SK-N-SH (cell line): ENCODE measurements at regions not wholly inside any gene's neighbourhood (a gene's known extent, or its start where the extent isn't known, plus 50 kb on each side); places are given as distances from the start of the nearest gene placed in this dataset.
"Not testable (repeated sequence)": the region's sequence is repeated elsewhere in the genome, so short reads cannot be mapped to it uniquely, and the experiment has no call there.

Experiments
- CTCF ChIA-PET: fragments of 300-600, 350-600 bp; formaldehyde crosslinking; extraction: SDS; loops from one replicate; lab custom pipeline; 2021; lab: Yijun Ruan, JAX
- POLR2A ChIA-PET: fragments of 350-600 bp; sonication (Branson Sonifier 250); formaldehyde crosslinking; extraction: SDS; loops from one replicate; lab custom pipeline; 2020; ENCODE audit warnings: antibody characterized with exemption, inconsistent platforms; lab: Yijun Ruan, JAX
- DNase-seq: peaks from one replicate; pipeline ENCODE4 v3.0.0; 2012
- H2AFZ ChIP-seq: fragments of 200-600 bp; sonication (generic); 2 replicates; pipeline ENCODE4 v1.8.1; 2016; ENCODE audit warnings: antibody characterized with exemption, mild to moderate bottlenecking, low read depth
- H3F3A ChIP-seq: fragments of 200-600 bp; sonication (generic); replicated peaks from 2 replicates; pipeline ENCODE3; 2016; ENCODE audit warnings: antibody characterized with exemption, mild to moderate bottlenecking; ENCODE audit not compliant: insufficient read depth
- H3K27ac ChIP-seq, 2 experiments: fragments of 200-500 bp in 1 of 2; fragments of 200-600 bp in 1 of 2; sonication (Bioruptor generic) in 1 of 2; sonication (generic), shearing (Covaris generic) in 1 of 2; 2 replicates each; pipeline versions ENCODE4 v1.5.1 to v1.6.1; 2014 to 2016; ENCODE audit warnings: low read depth in 2 of 2, inconsistent platforms in 1 of 2, low read length in 1 of 2, mild to moderate bottlenecking in 1 of 2, mixed read lengths in 1 of 2
- H3K27me3 ChIP-seq: fragments of 200-600 bp; sonication (generic), shearing (Covaris generic); 2 replicates; pipeline ENCODE4 v1.6.1; 2016; ENCODE audit warnings: mixed run types; ENCODE audit not compliant: insufficient read depth
- H3K36me3 ChIP-seq, 2 experiments: fragments of 200-500 bp in 1 of 2; fragments of 200-600 bp in 1 of 2; sonication (Bioruptor generic) in 1 of 2; sonication (generic) in 1 of 2; replicated peaks in 1 of 2; 2 replicates each; pipeline versions ENCODE3 to v1.5.1; 2014 to 2016; ENCODE audit warnings: low read length in 1 of 2, mild to moderate bottlenecking in 1 of 2; ENCODE audit not compliant: insufficient read depth in 2 of 2, control insufficient read depth in 1 of 2
- H3K4me1 ChIP-seq, 2 experiments: fragments of 200-500 bp in 1 of 2; fragments of 200-600 bp in 1 of 2; sonication (Bioruptor generic) in 1 of 2; sonication (generic), shearing (Covaris generic) in 1 of 2; 2 replicates each; pipeline versions ENCODE4 v1.5.1 to v1.6.1; 2014 to 2016; ENCODE audit warnings: low read depth in 1 of 2, low read length in 1 of 2, mixed run types in 1 of 2; ENCODE audit not compliant: insufficient read depth in 2 of 2, control insufficient read depth in 1 of 2
- H3K4me2 ChIP-seq: fragments of 200-600 bp; sonication (generic), shearing (Covaris generic); 2 replicates; pipeline ENCODE4 v1.6.1; 2017; ENCODE audit warnings: mixed run types
- H3K4me3 ChIP-seq, 2 experiments: fragments of 200-500 bp in 1 of 2; fragments of 200-600 bp in 1 of 2; sonication (Bioruptor generic) in 1 of 2; sonication (generic), shearing (Covaris generic) in 1 of 2; 2 replicates each; pipeline versions ENCODE4 v1.5.1 to v1.8.1; 2014 to 2016; ENCODE audit warnings: low read depth in 2 of 2, inconsistent platforms in 1 of 2, low read length in 1 of 2, mild to moderate bottlenecking in 1 of 2, mixed read lengths in 1 of 2, moderate library complexity in 1 of 2
- H3K79me2 ChIP-seq: fragments of 200-600 bp; sonication (generic); 2 replicates; pipeline ENCODE4 v1.8.1; 2017; ENCODE audit warnings: mild to moderate bottlenecking; ENCODE audit not compliant: insufficient read depth
- H3K9ac ChIP-seq: fragments of 200-600 bp; sonication (generic); 2 replicates; pipeline ENCODE4 v1.6.1; 2017; ENCODE audit warnings: mixed run types
- H3K9me2 ChIP-seq: fragments of 200-600 bp; sonication (generic); 2 replicates; pipeline ENCODE4 v1.6.1; 2017; ENCODE audit warnings: mixed run types
- H3K9me3 ChIP-seq: fragments of 200-600 bp; sonication (generic); 2 replicates; pipeline ENCODE4 v1.6.1; 2017; ENCODE audit warnings: mixed run types, mild to moderate bottlenecking, moderate library complexity
- H4K20me1 ChIP-seq: fragments of 200-600 bp; sonication (generic); 2 replicates; pipeline ENCODE4 v1.6.1; 2017; ENCODE audit warnings: mild to moderate bottlenecking, mixed run types; ENCODE audit not compliant: insufficient read depth
- WGBS: methylation state at CpG from one replicate; pipeline ENCODE4 v1.1.6; 2017; ENCODE audit warnings: low lambda C conversion rate; 5-methylcytosine and 5-hydroxymethylcytosine counted together
- small RNA-seq, 7 experiments: library from RNA; depleted of rRNA; stranded (forward); fragments of <200 nt; gene quantifications; one replicate each; pipeline ENCODE3, GENCODE V24; 2012

DNA sequence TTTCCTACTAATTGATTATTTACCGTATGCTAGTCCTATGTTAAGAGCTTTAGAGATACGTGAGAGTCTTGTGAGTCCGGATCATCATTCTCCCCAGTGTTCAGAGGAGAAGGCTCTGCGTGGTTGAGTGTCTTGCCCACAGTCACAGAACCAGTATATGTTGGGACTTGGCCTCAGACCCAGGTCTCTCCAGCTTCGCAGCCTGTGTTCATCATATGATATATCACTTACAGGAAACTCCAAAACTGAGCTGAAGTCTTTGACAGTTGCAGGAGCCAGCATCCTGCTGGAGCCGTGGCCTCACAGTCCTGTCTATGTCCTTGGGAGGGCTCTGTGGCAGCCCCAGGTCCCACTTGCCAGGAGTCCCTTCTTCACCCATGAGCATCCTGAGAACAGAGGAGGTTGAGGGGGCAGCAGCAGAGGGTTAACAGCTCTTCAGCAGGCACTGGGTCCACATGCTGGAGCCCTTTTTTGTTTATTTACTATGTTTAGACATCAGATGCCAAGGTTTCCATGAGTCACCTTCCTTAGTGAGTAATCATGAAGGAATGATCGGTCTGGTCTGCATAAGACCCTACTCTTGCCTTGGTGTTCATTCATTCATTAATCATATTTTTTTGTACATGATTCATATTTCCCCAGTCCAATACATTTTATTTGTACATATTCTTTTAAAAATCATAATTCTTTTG lies 230.6 kb downstream of the SPATA31A7 start:
- H3F3A ChIP-seq, H3K4me1 ChIP-seq, H3K9me2 ChIP-seq, CTCF ChIA-PET, H4K20me1 ChIP-seq, DNase-seq, H3K4me2 ChIP-seq, H3K27me3 ChIP-seq, H3K27ac ChIP-seq, H2AFZ ChIP-seq, H3K36me3 ChIP-seq, H3K4me3 ChIP-seq, H3K9ac ChIP-seq, H3K79me2 ChIP-seq, POLR2A ChIA-PET, H3K9me3 ChIP-seq: not testable (repeated sequence)
- no CpG with 5 or more reads among the region's 7 CpGs for WGBS

DNA sequence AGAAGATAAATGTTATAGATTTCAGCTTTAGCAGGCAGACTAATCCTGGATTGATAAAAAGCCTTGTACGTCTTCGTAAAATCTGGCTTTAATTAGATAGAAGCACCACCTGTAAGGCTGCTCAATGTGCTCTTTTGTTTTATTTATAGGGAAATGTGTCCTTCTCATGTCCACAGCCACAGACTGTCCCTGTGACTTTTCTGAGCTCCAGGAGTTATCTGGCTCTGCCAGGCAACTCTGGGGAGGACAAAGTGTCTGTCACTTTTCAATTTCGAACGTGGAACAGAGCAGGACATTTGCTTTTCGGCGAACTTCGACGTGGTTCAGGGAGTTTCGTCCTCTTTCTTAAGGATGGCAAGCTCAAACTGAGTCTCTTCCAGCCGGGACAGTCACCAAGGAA lies 257.4 kb downstream of the SPATA31A7 start:
- H3K79me2 ChIP-seq, POLR2A ChIA-PET, H3K27me3 ChIP-seq, H3K4me3 ChIP-seq, H3F3A ChIP-seq, CTCF ChIA-PET, H3K36me3 ChIP-seq, H3K9ac ChIP-seq, DNase-seq, H3K9me3 ChIP-seq, H3K4me2 ChIP-seq, H3K27ac ChIP-seq, H3K9me2 ChIP-seq, H3K4me1 ChIP-seq, H4K20me1 ChIP-seq, H2AFZ ChIP-seq: not testable (repeated sequence)
- WGBS, result no CpG with 5 or more reads among the region's 10 CpGs

DNA sequence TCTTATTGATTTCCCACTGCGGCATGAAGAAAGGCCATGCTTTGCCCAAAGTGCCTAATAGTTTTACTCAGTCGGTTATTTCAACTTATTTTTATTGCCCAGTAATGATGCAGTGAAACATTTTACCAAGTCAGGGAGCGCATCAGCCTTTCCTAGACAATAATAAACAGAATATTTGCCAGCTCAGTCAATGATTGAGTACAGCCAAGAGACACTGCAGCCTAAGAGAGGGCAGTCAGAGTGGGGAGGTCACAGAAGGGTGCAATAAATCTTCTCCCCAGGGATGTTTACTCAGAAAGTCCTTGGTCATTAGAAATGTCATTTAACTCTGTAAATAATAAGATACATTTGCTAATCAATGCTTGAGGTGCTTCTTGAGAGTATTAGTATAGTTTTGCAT lies 271.0 kb downstream of the SPATA31A7 start:
- H3K36me3 ChIP-seq, H3K9me3 ChIP-seq, H3K9me2 ChIP-seq, H3K4me2 ChIP-seq, DNase-seq, H3K4me3 ChIP-seq, H3K9ac ChIP-seq, H3K27ac ChIP-seq, H3F3A ChIP-seq, H2AFZ ChIP-seq, H3K4me1 ChIP-seq, CTCF ChIA-PET, POLR2A ChIA-PET, H3K79me2 ChIP-seq, H3K27me3 ChIP-seq, H4K20me1 ChIP-seq: not testable (repeated sequence)
- WGBS, result no CpG with 5 or more reads among the region's 3 CpGs

Small RNAs in the stretch of these regions (small RNA-seq; reads per million reads assigned to genes)
- gene RN7SL462P, result 0 reads per million in 7 experiments
